ENCODE measurements at regions not wholly inside any gene's neighbourhood (a gene's known extent, or its start where the extent isn't known, plus 50 kb on each side); places are given as distances from the start of the nearest gene placed in this dataset.

DNA sequence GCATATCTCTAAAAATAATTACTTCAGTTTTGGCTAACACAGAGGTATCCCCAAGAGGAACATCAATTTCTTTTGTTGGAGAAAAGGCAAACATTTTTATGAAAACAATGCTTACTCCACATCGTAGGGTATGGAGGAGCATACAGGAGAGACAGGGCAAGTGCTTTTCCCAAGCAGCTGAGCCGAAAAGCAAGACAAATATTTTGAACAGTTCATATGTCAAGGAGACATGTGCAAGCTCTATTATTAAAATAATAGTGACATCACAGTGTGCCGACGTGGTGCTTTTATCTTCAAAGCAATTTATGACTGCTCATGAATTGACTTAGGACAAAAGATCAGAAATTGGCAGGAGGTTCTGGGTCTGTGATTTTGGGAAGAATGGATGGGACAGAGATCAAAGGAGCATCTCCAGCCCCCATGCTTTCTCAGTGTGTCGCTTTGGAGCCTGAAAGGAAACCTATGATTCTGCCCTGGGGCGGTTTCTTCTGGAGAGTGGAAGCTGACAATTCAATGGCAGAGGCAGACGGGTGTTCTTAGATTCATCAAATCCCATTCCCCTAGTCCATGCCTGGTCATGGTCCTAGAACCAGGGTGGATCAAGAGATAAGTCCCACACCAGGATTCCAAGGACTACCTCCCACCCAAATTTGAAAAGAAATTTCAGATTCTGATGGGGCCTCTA is 97.1 kb downstream of the JCAD start:
- no peak for DNase-seq

DNA sequence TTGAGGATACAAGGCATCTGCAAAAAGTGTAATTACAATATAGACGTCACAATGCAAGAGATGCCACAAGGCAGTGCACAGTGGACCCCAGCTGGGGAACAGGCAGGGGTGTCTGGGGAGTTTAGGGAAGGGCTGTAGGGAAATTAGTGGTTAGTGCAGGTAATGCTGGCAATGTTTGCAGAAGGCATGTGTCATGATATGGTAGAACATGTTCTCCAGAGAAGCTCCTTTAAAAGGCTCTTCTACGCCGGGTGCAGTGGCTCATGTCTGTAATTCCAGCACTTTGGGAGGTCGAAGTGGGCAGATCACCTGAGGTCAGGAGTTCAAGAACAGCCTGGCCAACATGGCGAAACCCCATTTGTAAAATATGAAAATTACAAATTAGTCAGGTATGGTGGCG is 98.0 kb downstream of the JCAD start:
- no peak for DNase-seq

DNA sequence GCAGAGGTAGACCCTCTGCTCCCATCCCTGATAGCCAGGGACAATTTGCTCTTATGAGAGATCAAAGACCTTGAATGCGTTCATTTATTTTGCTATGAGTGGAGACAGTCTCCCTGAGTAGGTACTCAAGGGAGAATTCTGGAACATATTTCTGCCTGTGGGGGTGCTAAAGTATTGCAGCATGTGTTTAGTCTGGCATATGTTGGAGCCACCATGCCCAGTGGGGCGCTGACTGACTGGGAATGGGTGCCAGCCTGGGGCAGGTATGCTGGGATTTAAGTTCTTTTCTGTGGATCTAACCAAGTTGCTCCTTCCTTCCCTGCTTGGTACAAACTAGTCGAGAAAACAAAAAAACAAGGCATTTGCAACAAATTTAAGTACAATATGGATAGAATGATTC is 99.1 kb downstream of the JCAD start:
- DNase-seq: no peak

DNA sequence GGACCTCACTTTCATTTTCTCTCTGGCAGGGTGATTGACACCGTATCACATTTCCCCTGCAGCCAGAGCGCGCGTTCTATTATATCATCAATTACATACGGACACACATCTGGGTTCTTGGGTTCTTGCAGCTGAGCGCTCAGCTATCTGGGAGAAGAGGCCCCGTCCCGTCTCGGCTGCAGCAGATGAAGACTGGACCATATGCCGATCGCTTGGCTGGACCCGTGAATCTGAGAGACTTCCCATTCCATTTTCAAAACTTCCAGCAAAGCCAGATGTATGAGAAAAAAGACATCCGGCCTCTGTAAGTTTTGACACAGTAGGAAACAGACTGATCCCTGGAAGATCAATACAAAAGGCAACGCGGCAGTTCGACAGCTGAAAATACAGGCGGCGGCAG is 99.8 kb downstream of the JCAD start:
- DNase-seq: no peak

GRCh38 chr10:29958440-29958839 is 100.9 kb downstream of the JCAD start:
- DNase-seq: no peak

DNA sequence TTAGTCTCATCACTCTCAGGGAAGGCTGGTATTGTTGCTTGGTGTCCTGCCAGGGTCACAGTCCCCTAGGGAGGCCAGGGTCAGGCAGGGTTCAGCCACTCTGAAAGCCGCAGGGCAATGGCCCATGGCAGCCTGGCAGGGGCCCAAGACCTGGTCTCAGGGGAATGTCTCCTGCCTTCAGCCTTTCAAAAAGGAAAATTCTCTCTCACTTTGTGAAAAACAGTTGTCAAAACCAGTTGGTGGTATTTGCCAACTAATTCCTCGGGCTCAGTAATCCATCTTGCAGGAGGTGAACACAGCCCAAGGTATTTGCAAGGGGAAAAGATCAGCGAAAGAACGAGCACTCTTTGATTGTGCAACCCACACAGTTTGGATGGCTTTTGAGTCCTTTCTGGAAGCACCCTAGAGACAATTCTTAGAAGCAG is 101.5 kb downstream of the JCAD start:
- DNase-seq: no peak

DNA sequence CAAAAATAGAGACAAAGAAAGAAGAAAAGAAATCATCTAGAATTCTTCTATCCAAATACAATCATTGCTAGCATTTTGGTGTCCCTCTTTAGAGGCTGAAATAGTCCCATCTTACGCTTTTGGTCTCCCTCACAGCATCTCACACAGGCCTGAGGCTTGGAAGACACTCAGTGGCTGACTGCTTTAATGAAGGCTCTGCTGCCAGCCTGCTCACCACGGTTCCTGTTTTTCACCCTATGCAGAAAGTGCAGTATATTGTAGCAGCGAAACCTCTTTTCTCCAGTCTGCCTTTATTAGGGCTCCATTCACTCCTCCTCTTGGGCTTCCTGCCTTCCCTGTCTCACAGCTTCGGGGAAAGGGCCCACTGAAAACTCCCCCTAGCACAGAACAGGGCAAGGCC is 102.2 kb downstream of the JCAD start:
- DNase-seq: no peak

DNA sequence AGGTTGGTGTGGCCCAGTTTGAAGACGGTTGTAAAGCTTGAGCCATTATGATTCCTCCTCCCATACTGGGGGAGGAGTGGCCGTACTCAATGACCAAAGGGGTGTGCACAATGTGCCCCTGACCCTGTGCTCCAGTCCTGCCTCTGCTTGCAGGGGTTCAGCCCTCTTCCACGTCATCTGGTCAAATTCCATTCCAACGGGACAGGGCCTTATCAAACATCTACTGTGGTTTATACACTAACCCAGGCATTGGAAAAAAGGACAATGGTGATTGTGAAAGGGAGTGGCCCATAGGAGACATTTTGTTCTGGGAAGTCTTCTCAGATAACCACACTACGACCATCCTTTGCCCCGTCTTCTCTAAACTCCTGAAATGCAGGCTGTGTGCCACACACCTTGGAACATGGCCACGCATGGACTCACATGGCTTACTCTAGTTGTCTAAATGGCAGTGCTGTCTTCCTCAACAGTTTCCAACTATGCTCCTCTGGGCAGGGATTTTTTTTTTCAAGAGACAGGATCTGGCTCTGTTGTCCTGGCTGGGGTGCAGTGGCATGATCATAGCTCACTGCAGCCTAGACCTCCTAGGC is 103.0 kb downstream of the JCAD start:
- no peak for DNase-seq

- DNase-seq: no peak
These were observed 104.0 kb downstream of the JCAD start for GRCh38 chr10:29955329-29955935.

DNA sequence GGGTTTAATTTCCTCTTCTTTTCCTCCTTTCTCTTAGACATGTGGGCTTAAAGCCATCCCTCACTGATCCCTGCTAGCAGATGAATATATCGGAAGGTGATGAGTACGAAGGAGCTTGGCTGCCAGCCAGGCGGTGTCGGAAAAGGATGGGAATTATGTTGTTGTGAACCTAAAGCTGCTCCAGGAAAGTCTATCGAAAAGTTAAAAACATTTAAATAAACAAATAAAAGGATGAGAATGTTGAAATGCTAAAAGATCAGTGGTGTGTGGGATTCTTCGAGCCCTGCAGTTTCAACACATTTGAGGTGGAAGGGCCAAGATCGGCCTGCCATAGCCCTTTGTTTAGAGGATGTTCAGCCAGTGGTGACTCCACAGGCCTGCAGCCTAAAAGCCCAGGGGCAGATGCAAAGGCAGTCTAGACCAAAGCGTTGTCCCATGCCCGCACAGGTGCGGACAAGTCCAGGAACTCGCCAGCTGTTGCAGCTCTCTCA is 107.9 kb downstream of the JCAD start:
- DNase-seq: no peak

- DNase-seq: no peak
These were observed 109.0 kb downstream of the JCAD start for GRCh38 chr10:29950391-29950790.

GRCh38 chr10:29949411-29950011 is 109.9 kb downstream of the JCAD start:
- no peak for DNase-seq

DNA sequence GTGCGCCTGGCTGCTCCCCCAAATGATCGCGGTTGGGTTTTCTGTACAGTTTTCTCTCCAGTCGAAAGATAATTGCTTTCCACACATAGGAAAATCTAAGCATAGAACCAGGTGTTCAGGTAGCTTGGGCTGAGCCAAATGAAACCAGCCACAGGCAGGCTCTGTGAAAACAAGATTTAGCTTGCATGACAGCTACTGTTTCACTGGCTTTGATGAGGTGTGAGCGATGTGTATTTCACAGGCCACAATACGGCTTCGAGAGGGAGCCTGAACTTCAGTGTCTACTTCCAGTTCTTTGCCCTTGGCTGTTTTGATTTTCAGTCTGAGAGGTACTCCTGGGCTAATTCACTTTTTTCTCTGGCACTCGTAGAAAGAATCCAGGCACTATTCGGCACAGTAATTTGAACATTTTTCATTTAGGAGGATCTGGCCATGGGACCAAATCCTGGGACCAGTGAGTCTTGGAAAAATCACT is 110.5 kb downstream of the JCAD start:
- DNase-seq: no peak

- no peak for DNase-seq
These were observed 111.7 kb downstream of the JCAD start for GRCh38 chr10:29947701-29948060.

DNA sequence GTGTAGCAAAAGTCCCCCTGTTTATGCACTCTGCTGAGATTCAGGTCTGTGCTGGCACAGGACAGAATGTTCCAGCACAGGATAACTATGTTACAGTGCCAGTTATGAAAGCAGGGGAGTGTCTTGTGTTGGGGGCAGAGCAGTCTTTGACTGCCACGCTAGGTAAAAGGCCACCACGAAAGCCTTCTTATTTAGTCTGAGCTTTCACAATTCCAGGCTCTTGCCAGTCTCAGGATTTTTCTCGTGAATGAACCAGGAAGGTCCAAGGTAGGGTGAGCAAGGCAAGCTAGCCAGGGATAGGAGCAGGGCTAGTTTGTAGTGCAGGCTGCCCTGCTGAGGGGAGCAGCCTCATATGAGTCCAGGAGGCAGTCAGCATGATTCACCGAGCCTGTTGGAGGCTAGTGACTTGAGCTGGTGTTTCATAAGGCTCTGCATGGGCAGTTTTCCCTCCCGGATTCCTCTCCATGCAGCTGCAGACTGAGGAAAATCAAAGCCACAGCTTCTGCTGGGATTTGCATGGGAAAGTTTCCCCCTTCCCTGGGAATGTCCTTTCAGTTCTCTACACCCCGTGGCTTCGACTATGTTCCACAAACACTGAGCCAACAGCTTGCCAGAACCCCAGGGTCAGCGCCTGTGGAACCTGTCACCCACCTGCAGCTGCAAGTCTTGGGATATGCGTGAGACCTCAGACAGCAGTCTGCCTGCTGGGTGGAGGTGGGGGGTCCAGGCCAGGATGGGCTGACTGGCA is 112.3 kb downstream of the JCAD start:
- no peak for DNase-seq

DNA sequence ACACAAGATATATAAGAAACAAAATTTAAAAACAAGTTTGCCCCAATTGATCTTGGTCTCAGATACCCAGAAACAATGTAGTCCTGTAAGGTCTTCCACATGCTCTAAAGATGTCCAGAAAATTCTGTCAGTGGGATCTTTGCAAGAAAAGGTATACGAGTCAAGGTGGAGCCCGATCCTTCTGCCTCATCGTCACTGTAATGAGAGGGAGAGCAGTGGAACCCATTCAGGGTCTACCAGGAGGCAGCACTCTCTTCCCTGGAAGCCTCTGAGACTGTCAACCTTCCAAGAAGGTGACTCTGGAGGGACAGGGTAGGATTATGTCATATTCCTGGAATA is 112.8 kb downstream of the JCAD start:
- DNase-seq: no peak

- DNase-seq: no peak
These were observed 117.9 kb downstream of the JCAD start for GRCh38 chr10:29941476-29941875.

DNA sequence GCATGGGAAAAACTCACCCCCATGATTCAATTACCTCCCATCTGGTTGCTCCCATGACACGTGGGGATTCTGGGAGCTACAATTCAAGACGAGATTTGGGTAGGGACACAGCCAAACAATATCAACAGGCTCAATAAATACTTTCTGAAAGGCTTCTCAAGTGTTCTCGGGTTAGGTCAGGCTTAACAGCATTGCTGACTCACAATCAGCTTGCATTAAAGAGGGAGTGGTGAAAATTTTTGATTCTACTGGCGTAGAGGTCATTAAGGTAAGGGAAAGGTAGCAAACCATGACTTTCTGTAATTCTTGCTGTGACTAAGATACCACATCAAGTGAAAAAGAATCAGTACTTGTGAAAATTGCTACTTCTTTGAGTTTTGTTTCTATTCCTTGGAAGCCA is 126.4 kb downstream of the JCAD start:
- DNase-seq: no peak

DNA sequence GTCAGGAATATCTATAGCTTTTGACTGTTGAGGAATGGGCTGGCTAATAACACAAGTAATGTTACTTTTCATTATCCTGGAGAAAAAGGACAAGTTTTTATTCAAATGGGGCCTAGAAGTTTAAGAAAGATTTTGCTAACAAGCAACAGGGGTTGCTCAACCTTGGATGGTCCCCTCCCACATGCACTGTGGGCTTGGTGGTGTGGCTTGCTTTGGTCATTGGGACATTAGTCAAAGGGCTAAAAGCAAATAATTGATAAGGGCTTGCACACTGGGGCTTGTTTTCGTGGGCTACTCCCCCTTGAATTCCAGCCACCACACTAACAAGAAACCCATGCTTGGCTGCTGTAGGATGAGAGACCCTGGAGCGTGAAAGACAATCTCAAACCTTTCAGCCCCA is 127.6 kb downstream of the JCAD start:
- DNase-seq: no peak

DNA sequence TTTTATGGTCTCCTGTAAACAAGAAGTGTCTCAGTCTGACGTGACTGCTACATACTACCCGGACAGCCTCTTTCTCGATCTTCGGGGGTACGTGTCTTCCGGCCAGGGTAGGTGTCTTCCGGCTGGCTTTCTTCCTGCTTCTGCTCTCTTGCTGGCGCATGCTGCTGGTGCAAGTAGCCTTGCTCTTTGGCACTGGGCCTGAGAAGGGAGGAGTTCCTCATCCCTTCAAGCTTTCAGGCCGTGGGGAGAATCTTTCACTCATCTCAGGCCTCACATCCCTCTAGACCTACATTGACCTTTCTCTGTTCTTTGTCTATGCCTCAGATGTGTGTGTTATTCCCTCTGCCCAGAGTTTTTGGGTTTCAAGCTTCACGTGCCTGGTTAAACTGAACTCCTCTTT is 130.4 kb downstream of the JCAD start:
- no peak for DNase-seq

DNA sequence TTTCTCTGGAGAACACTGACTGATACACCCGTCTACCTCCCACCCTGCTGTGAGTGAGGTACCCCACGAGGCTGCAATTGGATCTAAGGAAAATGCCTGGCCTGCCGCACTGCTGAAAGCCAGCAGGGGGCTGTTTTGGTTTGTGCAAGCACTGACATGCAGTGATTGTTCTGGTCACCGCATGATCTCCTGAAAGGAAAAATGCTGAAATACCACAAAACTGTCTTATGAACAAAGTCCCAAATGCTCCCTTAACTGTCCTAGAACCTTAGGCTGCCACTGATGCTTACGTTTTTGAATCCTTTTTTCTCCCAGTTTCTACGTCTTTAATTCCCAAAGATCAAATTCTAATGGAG is 132.7 kb downstream of the JCAD start:
- DNase-seq: no peak

DNA sequence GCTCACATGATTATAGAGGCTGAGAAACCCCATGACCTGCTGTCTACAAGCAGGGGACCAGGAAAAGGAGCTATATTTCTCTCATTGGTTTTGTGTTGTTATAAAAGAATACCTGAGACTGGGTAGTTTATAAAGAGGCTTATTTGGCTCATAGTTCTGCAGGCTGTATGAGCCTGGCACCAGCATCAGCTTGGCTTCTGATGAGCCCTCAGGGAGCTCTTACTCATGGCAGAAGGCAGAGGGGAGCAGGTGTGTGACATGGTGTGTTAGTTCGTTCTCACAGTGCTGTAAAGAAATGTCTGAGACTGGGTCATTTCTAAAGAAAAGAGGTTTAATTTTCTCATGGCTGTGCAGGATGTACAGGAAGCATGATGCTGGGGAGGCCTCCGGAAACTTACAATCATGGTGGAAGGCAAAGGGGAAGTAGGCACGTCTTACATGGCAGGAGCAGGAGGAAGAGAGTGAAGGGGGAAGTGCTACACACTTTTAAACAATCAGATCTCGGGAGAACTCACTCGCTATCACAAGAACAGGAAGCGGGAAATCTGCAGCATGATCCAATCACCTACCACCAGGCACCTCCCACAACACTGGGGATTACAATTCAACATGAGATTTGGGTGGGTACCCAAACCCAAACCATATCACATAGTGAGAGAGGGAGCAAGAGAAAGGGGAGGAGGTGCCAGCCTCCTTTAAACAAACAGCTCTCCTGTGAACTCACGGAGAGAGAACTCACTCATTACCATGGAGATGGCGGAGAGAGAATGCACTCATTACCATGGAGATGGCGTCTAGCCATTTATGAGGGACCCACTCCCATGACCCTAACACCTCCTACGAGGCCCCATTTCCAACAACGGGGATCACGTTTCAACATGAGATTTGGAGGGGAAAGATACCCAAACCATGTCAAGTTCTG is 133.4 kb downstream of the JCAD start:
- no peak for DNase-seq
